ENCODE measurements at regions not wholly inside any gene's neighbourhood (a gene's known extent, or its start where the extent isn't known, plus 50 kb on each side); places are given as distances from the start of the nearest gene placed in this dataset.

- no peak for TF ChIP-seq CTCF (IDR thresholded peaks at IDR 0.05; ENCODE audit: low read length)
- no peak for TF ChIP-seq EZH2 (optimal IDR thresholded peaks at IDR 0.05; ENCODE audit: low read depth, low read length)
- no peak for TF ChIP-seq EZH2phosphoT487 (IDR thresholded peaks at IDR 0.05; ENCODE audit: low read length)
Observed at GRCh38 chr6:144877118-144877517, 592.0 kb downstream of the UTRN start.
